ENCODE measurements at regions not wholly inside any gene's neighbourhood (a gene's known extent, or its start where the extent isn't known, plus 50 kb on each side); places are given as distances from the start of the nearest gene placed in this dataset. TPM values are rescaled to one million over a fixed set of nuclear protein-coding genes. Genes with fewer than 3 reads are reported as not detected.

- Mint-ChIP-seq H3K27ac (no peak overlapping the region), H3K36me3 (no peaks in the 10 kb centered on the region), H3K4me1 (no peaks in the 10 kb centered on the region), H3K4me3 (no peak overlapping the region), H3K9me3 (peaks cover 0 to 2% (median 0%) of the 10 kb centered on the region in 7 donors), H3K27me3 (ENCODE audit: low read depth in 3 of 3) (peaks cover 0 to 5% (median 3%) of the 10 kb centered on the region in 3 donors)
- no peak for DNase-seq
- Histone ChIP-seq H3K79me2 (ENCODE audit: insufficient read depth, low read length) (no peaks in the 10 kb centered on the region), H3K27me3 (ENCODE audit: control insufficient read depth in 2 of 2, insufficient read depth in 2 of 2, low read length in 2 of 2) (no peaks in the 10 kb centered on the region), H4K20me1 (ENCODE audit: insufficient read depth, low read length) (no peaks in the 10 kb centered on the region), H3K4me3 (replicated peaks in 1 of 3; ENCODE audit: low read depth in 2 of 3, low read length in 3 of 3) (no peak overlapping the region), H3K4me1 (ENCODE audit: control insufficient read depth in 1 of 2, insufficient read depth in 2 of 2, low read length in 2 of 2) (no peaks in the 10 kb centered on the region), H3K9me3 (replicated peaks in 1 of 2; ENCODE audit: control insufficient read depth in 1 of 2, insufficient read depth in 1 of 2, low read length in 2 of 2) (no peaks in the 10 kb centered on the region), H2AFZ (ENCODE audit: insufficient read depth, low read depth, low read length, poor library complexity, severe bottlenecking) (no peak overlapping the region), H3K27ac (ENCODE audit: low read depth in 1 of 2, low read length in 2 of 2) (no peak overlapping the region), H3K9ac (ENCODE audit: insufficient read depth, low read length, poor library complexity, severe bottlenecking) (no peak overlapping the region), H3K36me3 (replicated peaks in 1 of 2; ENCODE audit: control insufficient read depth in 1 of 2, insufficient read depth in 2 of 2, low read length in 2 of 2) (no peaks in the 10 kb centered on the region), H3K4me2 (replicated peaks; ENCODE audit: extremely low read depth, low read length, poor library complexity, severe bottlenecking) (no peak overlapping the region)
- 86% methylated on average over 2 of the region's 3 CpGs for WGBS (ENCODE audit: insufficient coverage)
- no peak for TF ChIP-seq CTCF (IDR thresholded peaks at IDR 0.05)
- intact Hi-C loops (cut with micrococcal nuclease), result no loop called here
These were observed 51.1 kb upstream of the TNP1 start for GRCh38 chr2:216911008-216911407.

GRCh38 chr2:216909541-216910210, 49.8 kb upstream of the TNP1 start:
- H2AFZ ChIP-seq (ENCODE audit: insufficient read depth, low read depth, low read length, poor library complexity, severe bottlenecking), result no peak overlapping the region
- H3K79me2 ChIP-seq (ENCODE audit: insufficient read depth, low read length), result no peaks in the 10 kb centered on the region
- Mint-ChIP-seq H3K27me3 (ENCODE audit: low read depth in 3 of 3) (peaks cover 2 to 5% (median 4%) of the 10 kb centered on the region in 3 donors), H3K9me3 (peaks cover 0 to 3% (median 0%) of the 10 kb centered on the region in 7 donors), H3K4me1 (no peaks in the 10 kb centered on the region), H3K27ac (no peak overlapping the region), H3K36me3 (no peaks in the 10 kb centered on the region), H3K4me3 (no peak overlapping the region)
- no peaks in the 10 kb centered on the region for H4K20me1 ChIP-seq (ENCODE audit: insufficient read depth, low read length)
- intact Hi-C loops (cut with micrococcal nuclease), result no loop called here
- no peaks in the 10 kb centered on the region for H3K36me3 ChIP-seq (replicated peaks in 1 of 2; ENCODE audit: control insufficient read depth in 1 of 2, insufficient read depth in 2 of 2, low read length in 2 of 2)
- H3K4me3 ChIP-seq (replicated peaks in 1 of 3; ENCODE audit: low read depth in 2 of 3, low read length in 3 of 3), result no peak overlapping the region
- 72% methylated on average over 5 of the region's 8 CpGs for WGBS (ENCODE audit: insufficient coverage)
- no peak overlapping the region for H3K27ac ChIP-seq (ENCODE audit: low read depth in 1 of 2, low read length in 2 of 2)
- no peaks in the 10 kb centered on the region for H3K4me1 ChIP-seq (ENCODE audit: control insufficient read depth in 1 of 2, insufficient read depth in 2 of 2, low read length in 2 of 2)
- no peak overlapping the region for H3K4me2 ChIP-seq (replicated peaks; ENCODE audit: extremely low read depth, low read length, poor library complexity, severe bottlenecking)
- no peaks in the 10 kb centered on the region for H3K27me3 ChIP-seq (ENCODE audit: control insufficient read depth in 2 of 2, insufficient read depth in 2 of 2, low read length in 2 of 2)
- no peak for TF ChIP-seq CTCF (IDR thresholded peaks at IDR 0.05)
- DNase-seq, result no peak
- H3K9ac ChIP-seq (ENCODE audit: insufficient read depth, low read length, poor library complexity, severe bottlenecking), result no peak overlapping the region
- no peaks in the 10 kb centered on the region for H3K9me3 ChIP-seq (replicated peaks in 1 of 2; ENCODE audit: control insufficient read depth in 1 of 2, insufficient read depth in 1 of 2, low read length in 2 of 2)

Small RNA genes lying in the stretch of these regions (small RNA-seq; reads per million reads assigned to genes)
- not detected for gene RF01983 (ENCODE audit: insufficient read length, low read depth)

All from CD14-positive monocyte (primary cell).